ENCODE measurements at regions not wholly inside any gene's neighbourhood (a gene's known extent, or its start where the extent isn't known, plus 50 kb on each side); places are given as distances from the start of the nearest gene placed in this dataset.

- no peak for TF ChIP-seq CTCF (IDR thresholded peaks at IDR 0.05)
- no peak for TF ChIP-seq POLR2A (IDR thresholded peaks at IDR 0.05)
Measured at GRCh38 chr5:27325513-27325912, 287.1 kb upstream of the CDH9 start.

Measured in body of pancreas (tissue), 4 donors.